Pons (tissue), 1 donor: ENCODE measurements at regions not wholly inside any gene's neighbourhood (a gene's known extent, or its start where the extent isn't known, plus 50 kb on each side); places are given as distances from the start of the nearest gene placed in this dataset.
"Not testable (repeated sequence)": the region's sequence is repeated elsewhere in the genome, so short reads cannot be mapped to it uniquely, and the experiment has no call there.

Source experiments
- DNase-seq: peaks from one replicate; pipeline ENCODE4 v3.0.0-alpha.2; 2016; ENCODE audit warnings: low spot score

DNA sequence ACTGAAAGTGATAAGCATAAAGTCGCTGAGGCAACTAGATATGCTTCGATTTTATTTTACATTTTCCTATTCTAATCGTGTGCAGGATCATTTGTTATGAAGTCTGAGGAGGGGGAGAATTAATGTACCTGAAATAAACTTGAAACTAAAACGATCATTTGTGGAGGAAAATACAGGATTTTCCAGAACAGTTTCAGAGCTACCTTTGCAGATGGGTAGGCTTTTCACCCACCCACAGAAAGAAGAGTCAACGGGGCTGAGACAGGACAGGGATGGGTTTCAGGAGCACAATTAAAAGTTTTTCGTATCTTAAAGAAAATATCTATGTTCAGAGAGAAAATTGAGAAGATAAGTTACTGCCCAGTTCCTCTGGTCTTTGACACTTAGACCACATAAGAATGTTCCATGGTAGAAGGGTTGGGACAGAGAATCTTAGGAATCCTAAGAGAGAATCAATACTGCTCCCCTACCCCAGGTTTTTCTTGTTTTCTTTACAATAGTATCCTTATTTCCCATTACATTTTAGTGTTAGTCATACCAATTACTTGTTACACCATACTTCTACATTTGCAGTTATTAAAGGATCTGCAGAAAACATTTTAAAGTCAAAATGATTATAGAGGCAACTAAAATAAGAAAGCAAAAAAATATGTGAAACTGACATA, 211.4 kb downstream of the DEPDC1B start:
- no peak for DNase-seq

GRCh38 chr5:60487885-60488442, 212.0 kb downstream of the DEPDC1B start:
- DNase-seq, result no peak

DNA sequence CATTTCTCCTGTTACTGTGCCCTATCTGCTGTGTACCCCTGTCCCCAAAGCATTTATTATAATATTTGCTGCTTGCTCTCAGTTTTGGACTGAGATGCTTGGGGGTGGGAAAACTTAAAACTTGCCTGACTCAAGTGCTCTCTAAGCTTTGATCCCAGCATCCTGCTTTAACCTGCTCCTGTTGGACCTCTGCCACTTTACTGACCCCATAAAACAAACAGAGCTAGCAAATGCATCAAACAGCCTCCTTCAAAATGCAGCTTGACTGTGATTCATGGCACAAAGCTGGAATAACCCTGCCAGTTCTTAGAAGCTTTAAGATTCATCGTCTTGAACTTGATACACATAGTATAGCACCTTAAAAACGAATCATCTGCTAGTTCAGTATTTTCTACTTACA, 212.5 kb downstream of the DEPDC1B start:
- DNase-seq, result no peak

- no peak for DNase-seq
Observed at GRCh38 chr5:60485361-60485760, 214.6 kb downstream of the DEPDC1B start.

- DNase-seq, result no peak
Observed at GRCh38 chr5:60483050-60483449, 216.9 kb downstream of the DEPDC1B start.

- DNase-seq, result no peak
Observed at GRCh38 chr5:60482301-60482700, 217.7 kb downstream of the DEPDC1B start.

GRCh38 chr5:60479542-60479941, 220.4 kb downstream of the DEPDC1B start:
- DNase-seq, result no peak

- no peak for DNase-seq
Observed at GRCh38 chr5:60477849-60478248, 222.1 kb downstream of the DEPDC1B start.

- no peak for DNase-seq
Observed at GRCh38 chr5:60473654-60474053, 226.3 kb downstream of the DEPDC1B start.

- DNase-seq, result not testable (repeated sequence)
Observed at GRCh38 chr5:60473027-60473426, 226.9 kb downstream of the DEPDC1B start.

- DNase-seq, result no peak
Observed at GRCh38 chr5:60470881-60471280, 229.1 kb downstream of the DEPDC1B start.

- no peak for DNase-seq
Observed at GRCh38 chr5:60469286-60469685, 230.7 kb downstream of the DEPDC1B start.

- no peak for DNase-seq
Observed at GRCh38 chr5:60463179-60463868, 236.6 kb downstream of the DEPDC1B start.

DNA sequence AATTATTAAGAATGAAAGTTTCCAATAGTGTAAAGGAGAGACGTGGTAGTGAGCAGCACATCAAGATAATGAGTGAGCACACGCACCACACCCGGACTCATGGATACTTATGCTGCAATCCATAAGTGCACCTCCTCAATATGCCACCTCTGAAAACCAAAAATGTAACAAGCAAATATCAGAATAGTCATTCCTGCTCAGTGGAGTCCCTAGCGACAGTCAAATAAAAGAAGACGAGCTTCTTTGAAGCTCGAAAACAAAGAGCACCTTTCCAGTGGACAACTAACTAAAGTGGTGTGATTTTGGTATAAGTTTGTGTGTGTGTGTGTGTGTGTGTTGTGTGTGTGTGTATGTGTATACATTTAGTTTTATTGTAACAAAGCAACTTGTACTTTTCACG, 241.3 kb downstream of the DEPDC1B start:
- DNase-seq, result peak; percentile 11

DNA sequence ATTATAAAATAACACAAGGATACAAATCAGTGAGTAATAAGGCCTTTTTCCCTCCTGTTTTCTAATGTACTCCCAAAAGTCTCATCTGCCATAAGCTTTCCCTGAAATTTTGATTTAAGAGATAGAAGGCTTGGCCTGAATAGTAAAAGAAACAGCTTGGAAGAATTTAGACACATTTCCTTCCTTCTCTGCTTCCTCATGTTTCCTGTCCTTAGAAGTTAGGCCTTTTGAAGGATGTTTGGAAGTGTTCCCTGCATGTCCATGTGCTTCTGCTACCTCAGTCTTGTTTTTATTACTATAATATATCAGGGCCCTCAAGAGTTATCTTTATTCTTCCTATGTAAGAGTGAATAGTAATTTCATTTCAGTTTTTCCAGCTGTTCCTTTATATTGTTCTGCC, 242.7 kb downstream of the DEPDC1B start:
- DNase-seq, result peak; percentile 11

DNA sequence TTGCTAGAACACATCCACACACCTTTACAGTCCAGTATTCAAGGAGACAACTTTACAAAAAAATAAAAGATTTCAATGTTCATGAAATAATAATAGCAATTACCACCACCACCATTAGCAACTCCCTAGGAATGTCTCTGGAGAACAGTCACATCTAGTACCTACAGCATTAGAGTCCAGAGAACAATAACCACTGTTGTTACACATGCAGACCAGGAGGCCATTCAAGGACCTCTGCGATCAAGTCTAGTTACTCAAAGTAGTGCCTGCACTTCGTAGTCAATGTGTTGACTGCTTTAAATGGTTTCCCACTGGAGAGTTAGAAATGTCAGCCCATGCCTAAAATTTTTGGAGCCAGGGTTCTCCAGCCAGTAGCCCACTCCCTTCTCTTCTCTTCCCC, 244.4 kb downstream of the DEPDC1B start:
- no peak for DNase-seq

DNA sequence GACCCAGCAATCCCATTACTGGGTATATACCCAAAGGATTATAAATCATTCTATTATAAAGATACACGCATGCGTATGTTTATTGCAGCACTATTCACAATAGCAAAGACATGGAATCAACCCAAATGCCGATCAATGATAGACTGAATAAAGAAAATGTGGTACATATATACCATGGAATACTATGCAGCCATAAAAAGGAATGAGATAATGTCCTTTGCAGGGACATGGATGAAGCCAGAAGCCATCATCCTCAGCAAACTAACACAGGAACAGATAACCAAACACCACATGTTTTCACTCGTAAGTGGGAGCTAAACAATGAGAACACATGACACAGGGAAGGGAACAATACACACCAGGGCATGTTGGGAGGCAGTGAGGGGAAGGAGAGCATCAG, 245.7 kb downstream of the DEPDC1B start:
- not testable (repeated sequence) for DNase-seq

DNA sequence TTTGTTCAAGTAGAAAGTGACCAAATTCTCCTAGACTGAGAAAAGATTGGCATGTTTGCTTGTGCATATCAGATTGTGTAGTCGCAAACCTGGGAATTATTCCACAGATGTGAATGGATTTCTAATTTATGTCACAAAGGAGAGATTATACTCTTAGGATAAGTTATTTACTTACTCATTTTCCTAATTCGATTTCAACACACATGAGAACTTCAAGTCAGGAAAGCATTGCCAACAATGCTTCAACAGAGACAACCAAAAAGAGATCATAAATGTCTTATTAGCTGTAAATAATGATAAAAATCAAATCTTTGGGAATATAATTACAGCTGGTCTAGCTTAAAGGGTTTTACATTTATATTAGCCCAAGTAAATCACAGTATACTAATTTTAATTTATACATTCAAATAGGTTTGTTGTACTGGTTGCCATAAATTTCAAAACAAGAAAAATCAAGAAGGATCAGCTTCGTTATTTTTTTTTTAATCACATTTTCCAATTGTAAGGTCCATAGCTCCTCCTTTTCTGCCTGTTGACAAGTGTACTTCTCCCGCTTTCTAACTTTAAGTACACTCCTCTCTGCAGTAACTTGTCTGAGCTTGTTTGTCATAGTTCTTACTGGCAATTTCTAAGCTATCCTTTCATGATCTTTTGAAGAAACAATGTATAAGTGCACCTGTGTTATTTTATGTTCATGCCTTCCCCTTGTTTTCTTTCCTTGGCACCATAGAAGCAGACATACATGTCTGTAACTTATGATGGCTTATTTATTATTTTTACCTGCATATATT, 246.6 kb downstream of the DEPDC1B start:
- DNase-seq, result no peak

GRCh38 chr5:60448600-60448999, 251.4 kb downstream of the DEPDC1B start:
- DNase-seq, result no peak

- DNase-seq, result no peak
Observed at GRCh38 chr5:60447488-60447920, 252.5 kb downstream of the DEPDC1B start.

- DNase-seq, result no peak
Observed at GRCh38 chr5:60446917-60447316, 253.0 kb downstream of the DEPDC1B start.

GRCh38 chr5:60445921-60446320, 254.0 kb downstream of the DEPDC1B start:
- no peak for DNase-seq

DNA sequence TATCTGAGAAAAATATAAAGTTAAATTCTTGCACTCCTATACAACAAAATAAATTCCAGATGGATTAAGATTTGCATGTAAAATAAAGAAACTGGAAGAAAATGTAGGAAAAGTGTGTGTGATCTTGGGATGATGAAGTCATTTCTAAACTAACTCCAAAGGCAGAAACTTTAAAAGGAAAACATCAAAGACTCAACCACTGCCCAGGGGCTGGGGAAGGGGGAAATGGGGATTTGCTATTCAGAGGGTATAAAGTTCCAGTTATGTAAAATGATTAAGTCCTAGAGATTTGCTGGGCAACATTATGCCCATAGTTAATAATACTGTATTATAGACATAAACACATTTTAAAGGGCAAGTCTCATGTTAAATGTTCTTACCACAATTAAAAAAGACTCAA, 254.5 kb downstream of the DEPDC1B start:
- no peak for DNase-seq
